ENCODE measurements at regions not wholly inside any gene's neighbourhood (a gene's known extent, or its start where the extent isn't known, plus 50 kb on each side); places are given as distances from the start of the nearest gene placed in this dataset.

GRCh38 chr10:78599122-78599853, 469.5 kb upstream of the ZMIZ1 start:
- POLR2A ChIA-PET: no interaction called here
- H3K9me3 ChIP-seq (ENCODE audit: control extremely low read depth in 1 of 3, control insufficient read depth in 2 of 3, insufficient read depth in 1 of 3, low read length in 2 of 3): no peaks in the 10 kb centered on the region
- Mint-ChIP-seq H3K9me3 (ENCODE audit: insufficient read depth) (no peaks in the 10 kb centered on the region), H3K27ac (no peak overlapping the region), H3K4me1 (no peaks in the 10 kb centered on the region), H3K4me3 (no peak overlapping the region), H3K27me3 (peaks cover 27% of the 10 kb centered on the region)
- H3K4me3 ChIP-seq (ENCODE audit: control extremely low read depth in 1 of 5, extremely low read depth in 1 of 5, insufficient read depth in 1 of 5, low read depth in 2 of 5, low read length in 4 of 5): no peak overlapping the region
- no peaks in the 10 kb centered on the region for H3K36me3 ChIP-seq (replicated peaks in 1 of 2; ENCODE audit: control extremely low read depth in 1 of 2, control insufficient read depth in 1 of 2, extremely low read depth in 1 of 2, insufficient read depth in 2 of 2, low read length in 1 of 2)
- TF ChIP-seq, protein P1, sequence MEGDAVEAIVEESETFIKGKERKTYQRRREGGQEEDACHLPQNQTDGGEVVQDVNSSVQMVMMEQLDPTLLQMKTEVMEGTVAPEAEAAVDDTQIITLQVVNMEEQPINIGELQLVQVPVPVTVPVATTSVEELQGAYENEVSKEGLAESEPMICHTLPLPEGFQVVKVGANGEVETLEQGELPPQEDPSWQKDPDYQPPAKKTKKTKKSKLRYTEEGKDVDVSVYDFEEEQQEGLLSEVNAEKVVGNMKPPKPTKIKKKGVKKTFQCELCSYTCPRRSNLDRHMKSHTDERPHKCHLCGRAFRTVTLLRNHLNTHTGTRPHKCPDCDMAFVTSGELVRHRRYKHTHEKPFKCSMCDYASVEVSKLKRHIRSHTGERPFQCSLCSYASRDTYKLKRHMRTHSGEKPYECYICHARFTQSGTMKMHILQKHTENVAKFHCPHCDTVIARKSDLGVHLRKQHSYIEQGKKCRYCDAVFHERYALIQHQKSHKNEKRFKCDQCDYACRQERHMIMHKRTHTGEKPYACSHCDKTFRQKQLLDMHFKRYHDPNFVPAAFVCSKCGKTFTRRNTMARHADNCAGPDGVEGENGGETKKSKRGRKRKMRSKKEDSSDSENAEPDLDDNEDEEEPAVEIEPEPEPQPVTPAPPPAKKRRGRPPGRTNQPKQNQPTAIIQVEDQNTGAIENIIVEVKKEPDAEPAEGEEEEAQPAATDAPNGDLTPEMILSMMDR (IDR thresholded peaks at IDR 0.05): no peak
- TF ChIP-seq EZH2 (IDR thresholded peaks at IDR 0.05; ENCODE audit: borderline replicate concordance, insufficient read depth, low read depth, low read length, poor library complexity, severe bottlenecking): no peak
- no peak overlapping the region for H3K4me2 ChIP-seq (replicated peaks; ENCODE audit: low read depth, low read length, poor library complexity, severe bottlenecking)
- H4K20me1 ChIP-seq (ENCODE audit: control insufficient read depth, insufficient read depth, low read length, poor library complexity, severe bottlenecking): no peaks in the 10 kb centered on the region
- no peaks in the 10 kb centered on the region for H3K4me1 ChIP-seq (ENCODE audit: control insufficient read depth in 2 of 2, insufficient read depth in 2 of 2, low read length in 2 of 2)
- intact Hi-C loops (cut with micrococcal nuclease): no loop called here
- DNase-seq: no peak
- no peaks in the 10 kb centered on the region for H3K79me2 ChIP-seq (ENCODE audit: control insufficient read depth, insufficient read depth, low read length)
- no peak overlapping the region for H2AFZ ChIP-seq (ENCODE audit: insufficient read depth, low read depth, low read length, poor library complexity, severe bottlenecking)
- no peak overlapping the region for H3K27ac ChIP-seq (ENCODE audit: low read length in 2 of 2)
- H3K27me3 ChIP-seq (replicated peaks in 1 of 4; ENCODE audit: control extremely low read depth in 1 of 4, control insufficient read depth in 3 of 4, insufficient read depth in 4 of 4, low read length in 3 of 4): peaks cover 0 to 7% (median 0%) of the 10 kb centered on the region in 4 experiments
- ATAC-seq (ENCODE audit: low read depth): no peak
- H3K9ac ChIP-seq (ENCODE audit: low read length): no peak overlapping the region
- CTCF ChIA-PET: no interaction called here
- 90% methylated on average over 2 of the region's 3 CpGs for WGBS (ENCODE audit: insufficient coverage)

- intact Hi-C loops (cut with micrococcal nuclease): no loop called here
- H3K9me3 ChIP-seq (ENCODE audit: control extremely low read depth in 1 of 3, control insufficient read depth in 2 of 3, insufficient read depth in 1 of 3, low read length in 2 of 3): no peaks in the 10 kb centered on the region
- ChIA-PET POLR2A (no interaction called here), CTCF (interaction anchor here (0.7 kb wide), 1 partner anchor 58 kb away, joined by 3 read pairs; no protein-coding TSS in a partner anchor)
- no peaks in the 10 kb centered on the region for H3K4me1 ChIP-seq (ENCODE audit: control insufficient read depth in 2 of 2, insufficient read depth in 2 of 2, low read length in 2 of 2)
- Mint-ChIP-seq H3K27ac (no peak overlapping the region), H3K27me3 (peaks cover 27% of the 10 kb centered on the region), H3K4me1 (no peaks in the 10 kb centered on the region), H3K9me3 (ENCODE audit: insufficient read depth) (no peaks in the 10 kb centered on the region), H3K4me3 (no peak overlapping the region)
- H3K27ac ChIP-seq (ENCODE audit: low read length in 2 of 2): no peak overlapping the region
- no peak overlapping the region for H3K4me3 ChIP-seq (ENCODE audit: control extremely low read depth in 1 of 5, extremely low read depth in 1 of 5, insufficient read depth in 1 of 5, low read depth in 2 of 5, low read length in 4 of 5)
- H3K36me3 ChIP-seq (replicated peaks in 1 of 2; ENCODE audit: control extremely low read depth in 1 of 2, control insufficient read depth in 1 of 2, extremely low read depth in 1 of 2, insufficient read depth in 2 of 2, low read length in 1 of 2): no peaks in the 10 kb centered on the region
- no peak overlapping the region for H3K4me2 ChIP-seq (replicated peaks; ENCODE audit: low read depth, low read length, poor library complexity, severe bottlenecking)
- DNase-seq (no peak), ATAC-seq (ENCODE audit: low read depth) (no peak)
- TF ChIP-seq, protein P1 (IDR thresholded peaks at IDR 0.05): no peak
- TF ChIP-seq EZH2 (IDR thresholded peaks at IDR 0.05; ENCODE audit: borderline replicate concordance, insufficient read depth, low read depth, low read length, poor library complexity, severe bottlenecking): no peak
- H2AFZ ChIP-seq (ENCODE audit: insufficient read depth, low read depth, low read length, poor library complexity, severe bottlenecking): no peak overlapping the region
- 90% methylated on average over 1 of the region's 5 CpGs for WGBS (ENCODE audit: insufficient coverage)
- peaks cover 0 to 5% (median 0%) of the 10 kb centered on the region in 4 experiments for H3K27me3 ChIP-seq (replicated peaks in 1 of 4; ENCODE audit: control extremely low read depth in 1 of 4, control insufficient read depth in 3 of 4, insufficient read depth in 4 of 4, low read length in 3 of 4)
- H4K20me1 ChIP-seq (ENCODE audit: control insufficient read depth, insufficient read depth, low read length, poor library complexity, severe bottlenecking): no peaks in the 10 kb centered on the region
- no peaks in the 10 kb centered on the region for H3K79me2 ChIP-seq (ENCODE audit: control insufficient read depth, insufficient read depth, low read length)
- no peak overlapping the region for H3K9ac ChIP-seq (ENCODE audit: low read length)
These were observed 468.6 kb upstream of the ZMIZ1 start for GRCh38 chr10:78600121-78600665.
